ENCODE measurements at regions not wholly inside any gene's neighbourhood (a gene's known extent, or its start where the extent isn't known, plus 50 kb on each side); places are given as distances from the start of the nearest gene placed in this dataset.

- 61 to 72% (median 68%) methylated on average over 16 of the region's 16 CpGs for WGBS, 5 donors
- peaks cover 0 to 23% (median 0%) of the 10 kb centered on the region in 3 donors for H3K27me3 ChIP-seq
- TF ChIP-seq EP300 (IDR thresholded peaks at IDR 0.05) (no peak), POLR2AphosphoS5 (IDR thresholded peaks at IDR 0.05) (no peak), POLR2A (IDR thresholded peaks at IDR 0.05) (no peak), CTCF (IDR thresholded peaks at IDR 0.05) (no peak)
- DNase-seq: no peak
- H3K4me1 ChIP-seq: peaks cover 0 to 11% (median 0%) of the 10 kb centered on the region in 4 donors
- no peak overlapping the region for H3K27ac ChIP-seq
- intact Hi-C loops (cut with DNase I; ENCODE audit: low total_unique reads): no loop called here
- H3K4me3 ChIP-seq: no peak overlapping the region
- no peaks in the 10 kb centered on the region for H3K36me3 ChIP-seq
- H3K9me3 ChIP-seq: no peaks in the 10 kb centered on the region
Measured at GRCh38 chr14:101372894-101373620, 188.2 kb upstream of the DIO3 start.

GRCh38 chr14:101373690-101374295, 187.5 kb upstream of the DIO3 start:
- no peak for DNase-seq
- peaks cover 0 to 11% (median 0%) of the 10 kb centered on the region in 4 donors for H3K4me1 ChIP-seq
- H3K9me3 ChIP-seq: no peaks in the 10 kb centered on the region
- intact Hi-C loops (cut with DNase I; ENCODE audit: low total_unique reads): no loop called here
- H3K27ac ChIP-seq: no peak overlapping the region
- H3K4me3 ChIP-seq: no peak overlapping the region
- no peaks in the 10 kb centered on the region for H3K36me3 ChIP-seq
- H3K27me3 ChIP-seq: peaks cover 0 to 23% (median 0%) of the 10 kb centered on the region in 3 donors
- no peak for TF ChIP-seq CTCF (IDR thresholded peaks at IDR 0.05)
- TF ChIP-seq EP300 (IDR thresholded peaks at IDR 0.05): no peak
- TF ChIP-seq POLR2A (IDR thresholded peaks at IDR 0.05): no peak
- TF ChIP-seq POLR2AphosphoS5 (IDR thresholded peaks at IDR 0.05): no peak
- 79 to 88% (median 87%) methylated on average over 22 of the region's 22 CpGs for WGBS, 5 donors

- no peak for DNase-seq
- no peak overlapping the region for H3K27ac ChIP-seq
- 69 to 82% (median 80%) methylated on average over 18 to 19 of the region's 19 CpGs for WGBS, 5 donors
- intact Hi-C loops (cut with DNase I; ENCODE audit: low total_unique reads): no loop called here
- peaks cover 0 to 11% (median 0%) of the 10 kb centered on the region in 4 donors for H3K4me1 ChIP-seq
- H3K36me3 ChIP-seq: no peaks in the 10 kb centered on the region
- peaks cover 0 to under 1% (median 0%) of the 10 kb centered on the region in 4 donors for H3K9me3 ChIP-seq
- H3K27me3 ChIP-seq: peaks cover 0 to 23% (median 0%) of the 10 kb centered on the region in 3 donors
- H3K4me3 ChIP-seq: no peak overlapping the region
- no peak for TF ChIP-seq EP300 (IDR thresholded peaks at IDR 0.05)
- no peak for TF ChIP-seq POLR2A (IDR thresholded peaks at IDR 0.05)
- TF ChIP-seq POLR2AphosphoS5 (IDR thresholded peaks at IDR 0.05): no peak
- no peak for TF ChIP-seq CTCF (IDR thresholded peaks at IDR 0.05)
Measured at GRCh38 chr14:101374373-101375338, 186.6 kb upstream of the DIO3 start.

- intact Hi-C loops (cut with DNase I; ENCODE audit: low total_unique reads): no loop called here
Measured at GRCh38 chr14:101377069-101377468, 184.2 kb upstream of the DIO3 start.

More at GRCh38 chr14:101377069-101377468, 184.2 kb upstream of the DIO3 start:
- Histone ChIP-seq H3K4me1 (peaks cover 0 to 5% (median 0%) of the 10 kb centered on the region in 4 donors), H3K36me3 (no peaks in the 10 kb centered on the region), H3K27me3 (peaks cover 0 to 23% (median 0%) of the 10 kb centered on the region in 3 donors), H3K27ac (no peak overlapping the region), H3K9me3 (peaks cover 0 to 9% (median 7%) of the 10 kb centered on the region in 4 donors), H3K4me3 (no peak overlapping the region)
- DNase-seq: no peak
- no peak for TF ChIP-seq CTCF (IDR thresholded peaks at IDR 0.05)
- TF ChIP-seq POLR2AphosphoS5 (IDR thresholded peaks at IDR 0.05): no peak
- TF ChIP-seq POLR2A (IDR thresholded peaks at IDR 0.05): no peak
- no peak for TF ChIP-seq EP300 (IDR thresholded peaks at IDR 0.05)
- WGBS, 5 donors: 66 to 73% (median 70%) methylated on average over 5 of the region's 5 CpGs
